ENCODE measurements at regions not wholly inside any gene's neighbourhood (a gene's known extent, or its start where the extent isn't known, plus 50 kb on each side); places are given as distances from the start of the nearest gene placed in this dataset.

DNA sequence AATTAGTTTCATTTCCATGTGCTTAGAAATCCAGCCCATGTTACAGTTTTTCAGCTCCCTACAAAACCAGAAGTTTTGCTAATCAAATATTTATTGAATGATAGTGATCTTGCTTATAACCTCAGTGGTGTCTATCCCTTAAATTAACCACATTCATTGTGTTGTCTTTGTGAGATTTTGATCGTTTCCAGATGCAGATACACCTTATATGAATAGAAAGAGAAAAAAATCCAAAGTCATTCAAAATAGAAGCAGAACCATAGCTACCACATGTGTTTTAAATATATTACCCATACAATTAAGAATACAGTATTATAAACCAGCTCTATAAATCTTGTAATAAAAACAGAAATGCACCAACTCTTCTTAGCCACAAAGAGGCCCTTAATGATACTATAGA lies 60.6 kb upstream of the RREB1 start:
- H3K9me3 Mint-ChIP-seq, result no peaks in the 10 kb centered on the region
- no peak overlapping the region for H3K4me3 Mint-ChIP-seq

GRCh38 chr6:7047966-7048365 lies 59.8 kb upstream of the RREB1 start:
- H3K9me3 Mint-ChIP-seq, result no peaks in the 10 kb centered on the region
- DNase-seq, result no peak
- H3K27ac Mint-ChIP-seq, result no peak overlapping the region
- H3K4me1 Mint-ChIP-seq, result peaks cover 4 to 6% of the 10 kb centered on the region in 2 donors
- H3K4me3 Mint-ChIP-seq, result no peak overlapping the region
- no peaks in the 10 kb centered on the region for H3K36me3 Mint-ChIP-seq
- peaks cover 3 to 7% (median 6%) of the 10 kb centered on the region in 3 donors for H3K27me3 Mint-ChIP-seq (ENCODE audit: low read depth in 3 of 3)

More for the DNA sequence above, 60.6 kb upstream of the RREB1 start:
- Mint-ChIP-seq H3K27me3 (ENCODE audit: low read depth in 3 of 3) (peaks cover 2 to 6% (median 6%) of the 10 kb centered on the region in 3 donors), H3K36me3 (no peaks in the 10 kb centered on the region), H3K4me1 (peaks cover 0 to 2% of the 10 kb centered on the region in 2 donors), H3K27ac (no peak overlapping the region)
- DNase-seq, result no peak

- peaks cover 3 to 7% (median 6%) of the 10 kb centered on the region in 3 donors for H3K27me3 Mint-ChIP-seq (ENCODE audit: low read depth in 3 of 3)
- H3K9me3 Mint-ChIP-seq, result no peaks in the 10 kb centered on the region
- H3K4me3 Mint-ChIP-seq, result no peak overlapping the region
- no peak for DNase-seq
- no peak overlapping the region for H3K27ac Mint-ChIP-seq
- H3K36me3 Mint-ChIP-seq, result no peaks in the 10 kb centered on the region
- peaks cover 4 to 7% of the 10 kb centered on the region in 2 donors for H3K4me1 Mint-ChIP-seq
Measured at GRCh38 chr6:7048894-7049293, 58.9 kb upstream of the RREB1 start.

- Mint-ChIP-seq H3K27ac (no peak overlapping the region), H3K27me3 (ENCODE audit: low read depth in 3 of 3) (peaks cover 3 to 7% (median 6%) of the 10 kb centered on the region in 3 donors), H3K9me3 (no peaks in the 10 kb centered on the region), H3K36me3 (no peaks in the 10 kb centered on the region), H3K4me1 (peaks cover 4 to 7% of the 10 kb centered on the region in 2 donors), H3K4me3 (peak overlapping the region; percentile 55 to 69 (median 57))
- DNase-seq, result no peak
Measured at GRCh38 chr6:7050004-7050403, 57.8 kb upstream of the RREB1 start.

DNA sequence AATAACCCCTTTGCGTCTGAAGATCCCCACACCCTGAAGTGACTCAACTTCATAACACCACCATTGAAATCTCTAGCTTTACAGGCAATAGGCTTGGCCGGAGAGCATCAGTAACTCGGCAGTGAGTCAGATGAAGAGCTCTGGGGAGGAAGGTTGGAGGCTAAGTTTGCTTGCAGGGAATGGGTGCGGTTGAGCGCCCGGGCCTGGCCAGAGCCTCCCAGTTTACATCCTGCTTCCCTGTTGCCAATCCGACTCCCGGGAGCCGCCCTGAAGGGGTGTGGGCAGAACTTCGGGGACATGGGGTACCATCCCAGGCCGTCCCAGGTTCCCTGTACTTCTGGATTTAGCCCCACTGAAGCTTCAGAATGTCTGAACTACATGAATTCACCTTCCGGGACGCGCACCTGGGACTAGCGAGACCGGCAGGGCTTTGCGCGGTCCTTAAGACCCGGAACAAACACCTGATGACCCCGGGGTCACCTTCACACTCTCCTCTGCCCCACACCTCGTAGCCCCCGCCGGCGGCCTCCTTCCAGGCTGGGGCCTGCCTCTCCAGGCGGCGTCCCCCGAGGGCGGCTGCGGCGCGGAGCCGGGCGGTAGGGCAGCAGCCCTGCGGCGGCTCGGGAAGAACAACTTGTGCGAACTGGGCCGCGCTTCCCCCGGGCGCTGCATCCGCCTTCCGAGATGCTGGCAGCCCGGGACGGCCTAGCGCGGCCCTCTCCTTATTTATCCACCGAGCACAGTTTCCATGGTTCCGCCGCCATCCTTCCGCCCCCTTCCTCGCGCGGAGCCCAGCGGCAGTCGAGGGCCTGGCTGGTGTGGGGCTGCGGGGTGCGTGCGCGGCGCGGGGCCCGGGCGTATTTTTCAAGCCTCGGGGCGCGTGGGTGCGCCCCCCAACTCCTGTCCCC lies 56.6 kb upstream of the RREB1 start:
- peaks cover 2 to 9% (median 7%) of the 10 kb centered on the region in 3 donors for H3K27me3 Mint-ChIP-seq (ENCODE audit: low read depth in 3 of 3)
- H3K9me3 Mint-ChIP-seq, result no peaks in the 10 kb centered on the region
- DNase-seq, result peak; percentile 33 to 38 (median 34)
- H3K36me3 Mint-ChIP-seq, result no peaks in the 10 kb centered on the region
- H3K27ac Mint-ChIP-seq, result no peak overlapping the region
- peaks cover 4 to 7% of the 10 kb centered on the region in 2 donors for H3K4me1 Mint-ChIP-seq
- peak overlapping the region; percentile 55 to 70 (median 59) for H3K4me3 Mint-ChIP-seq

GRCh38 chr6:7051780-7052442 lies 55.9 kb upstream of the RREB1 start:
- H3K4me1 Mint-ChIP-seq, result peaks cover 4 to 7% of the 10 kb centered on the region in 2 donors
- peaks cover 2 to 9% (median 7%) of the 10 kb centered on the region in 3 donors for H3K27me3 Mint-ChIP-seq (ENCODE audit: low read depth in 3 of 3)
- peak; percentile 34 to 49 (median 44) for DNase-seq
- no peaks in the 10 kb centered on the region for H3K36me3 Mint-ChIP-seq
- no peaks in the 10 kb centered on the region for H3K9me3 Mint-ChIP-seq
- peak overlapping the region in 4 of 5 donors; percentile 35 to 78 (median 58) for H3K4me3 Mint-ChIP-seq
- no peak overlapping the region for H3K27ac Mint-ChIP-seq

DNA sequence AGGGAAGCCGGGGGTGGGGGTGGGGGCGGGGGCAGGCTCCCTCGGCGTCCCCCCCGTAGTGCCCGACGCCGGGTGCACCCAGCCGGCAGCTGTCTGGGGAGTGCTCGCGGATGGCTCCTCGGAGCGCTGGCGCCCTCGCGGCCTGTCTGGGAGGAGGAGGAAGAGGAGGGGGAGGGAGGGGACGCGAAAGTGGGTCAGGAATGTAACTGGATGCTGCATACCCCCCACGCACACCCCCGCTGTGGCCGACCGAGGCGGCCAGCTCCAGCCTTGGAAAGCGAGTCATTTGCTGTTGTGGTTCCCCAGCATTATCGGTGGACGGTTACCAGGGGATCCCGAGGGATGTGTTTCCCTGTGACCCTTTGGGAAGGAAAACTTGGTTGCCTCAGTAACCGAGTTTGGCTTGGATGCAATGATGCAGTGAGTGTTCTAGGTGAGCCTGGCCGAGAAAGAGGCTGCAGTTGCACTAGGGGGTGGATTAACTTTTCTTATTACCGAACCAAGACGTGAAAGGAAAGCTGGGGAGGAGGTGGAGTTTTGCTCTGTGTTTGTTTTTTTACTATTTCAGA lies 55.2 kb upstream of the RREB1 start:
- Mint-ChIP-seq H3K9me3 (no peaks in the 10 kb centered on the region), H3K27me3 (ENCODE audit: low read depth in 3 of 3) (peaks cover 2 to 9% (median 7%) of the 10 kb centered on the region in 3 donors), H3K4me3 (peak overlapping the region; percentile 55 to 76 (median 69)), H3K4me1 (peaks cover 4 to 7% of the 10 kb centered on the region in 2 donors), H3K27ac (no peak overlapping the region), H3K36me3 (no peaks in the 10 kb centered on the region)
- no peak for DNase-seq

GRCh38 chr6:7053125-7053774 lies 54.5 kb upstream of the RREB1 start:
- H3K4me3 Mint-ChIP-seq, result peak overlapping the region; percentile 55 to 76 (median 69)
- no peaks in the 10 kb centered on the region for H3K36me3 Mint-ChIP-seq
- DNase-seq, result no peak
- H3K27ac Mint-ChIP-seq, result peak overlapping the region in 2 of 6 donors; percentile 0 to 46
- peaks cover 2 to 10% (median 7%) of the 10 kb centered on the region in 3 donors for H3K27me3 Mint-ChIP-seq (ENCODE audit: low read depth in 3 of 3)
- no peaks in the 10 kb centered on the region for H3K9me3 Mint-ChIP-seq
- peaks cover 4 to 7% of the 10 kb centered on the region in 2 donors for H3K4me1 Mint-ChIP-seq

Data from immature natural killer cell (primary cell).